WTC11 (cell line): ENCODE measurements at regions not wholly inside any gene's neighbourhood (a gene's known extent, or its start where the extent isn't known, plus 50 kb on each side); places are given as distances from the start of the nearest gene placed in this dataset.

Source experiments
- ATAC-seq: fragments of 200-7000 bp; cut with Tn5 transposase; 2 replicates; pipeline ENCODE4 v1.10.0; 2021; ENCODE audit warnings: mild to moderate bottlenecking, moderate library complexity
- CTCF ChIA-PET: fragments of 300-600 bp; sonication (Branson Sonifier 250); formaldehyde crosslinking; loops from one replicate; lab custom pipeline; 2021; ENCODE audit warnings: antibody characterized with exemption; lab: Charles Lee
- POLR2A ChIA-PET: fragments of 350-600 bp; sonication (Branson Sonifier 250); formaldehyde crosslinking; loops from one replicate; lab custom pipeline; 2021; ENCODE audit warnings: antibody characterized with exemption; lab: Charles Lee
- DNase-seq: peaks from one replicate; pipeline ENCODE4 v3.0.0; 2021; ENCODE audit warnings: low spot score
- H3K27ac Mint-ChIP-seq: 2 replicates; pipeline ENCODE4 v1.8.0; 2021; ENCODE audit warnings: mixed read lengths
- H3K27me3 Mint-ChIP-seq: 2 replicates; pipeline ENCODE4 v1.8.0; 2021; ENCODE audit warnings: low read depth, mild to moderate bottlenecking, moderate library complexity, mixed read lengths
- H3K36me3 Mint-ChIP-seq: 2 replicates; pipeline ENCODE4 v1.8.0; 2021; ENCODE audit warnings: mixed read lengths
- H3K4me1 Mint-ChIP-seq: 2 replicates; pipeline ENCODE4 v1.8.0; 2022; ENCODE audit warnings: mixed read lengths
- H3K4me3 Mint-ChIP-seq: 2 replicates; pipeline ENCODE4 v1.8.0; 2021; ENCODE audit warnings: mild to moderate bottlenecking, moderate library complexity, mixed read lengths
- H3K9me3 Mint-ChIP-seq: 2 replicates; pipeline ENCODE4 v1.8.0; 2021; ENCODE audit warnings: mixed read lengths
- ATF2 ChIP-seq: sonication (generic); formaldehyde crosslinking; IDR thresholded peaks from 2 replicates; pipeline ENCODE4 v1.8.1; 2022; ENCODE audit warnings: low read depth, missing genetic modification reagents, borderline replicate concordance
- CDX4 ChIP-seq: fragments of 250-450 bp; sonication (Bioruptor Pico); IDR thresholded peaks from 2 replicates; pipeline ENCODE4 v1.9.0; 2021; ENCODE audit warnings: moderate library complexity, mild to moderate bottlenecking, inconsistent platforms, borderline replicate concordance
- E2F1 ChIP-seq: sonication (generic); formaldehyde crosslinking; IDR thresholded peaks from 2 replicates; pipeline ENCODE4 v1.8.0; 2022; ENCODE audit warnings: mild to moderate bottlenecking, missing genetic modification reagents
- FOXK1 ChIP-seq: sonication (generic); formaldehyde crosslinking; IDR thresholded peaks from 2 replicates; pipeline ENCODE4 v1.8.0; 2022; ENCODE audit warnings: mild to moderate bottlenecking, moderate library complexity, missing genetic modification reagents
- FOXP1 ChIP-seq: sonication (generic); formaldehyde crosslinking; IDR thresholded peaks from 2 replicates; pipeline ENCODE4 v1.8.0; 2022; ENCODE audit warnings: missing genetic modification reagents, mild to moderate bottlenecking, moderate library complexity, borderline replicate concordance
- GABPB1 ChIP-seq: sonication (generic); formaldehyde crosslinking; IDR thresholded peaks from 2 replicates; pipeline ENCODE4 v1.8.1; 2023; ENCODE audit warnings: mild to moderate bottlenecking, missing genetic modification reagents
- IRF2 ChIP-seq: sonication (generic); formaldehyde crosslinking; IDR thresholded peaks from 2 replicates; pipeline ENCODE4 v1.8.0; 2022; ENCODE audit warnings: low read depth, missing genetic modification reagents, borderline replicate concordance
- JUN ChIP-seq: sonication (generic); formaldehyde crosslinking; IDR thresholded peaks from 2 replicates; pipeline ENCODE4 v1.8.0; 2023; ENCODE audit warnings: mild to moderate bottlenecking, missing genetic modification reagents
- MLX ChIP-seq: sonication (generic); formaldehyde crosslinking; IDR thresholded peaks from 2 replicates; pipeline ENCODE4 v1.8.1; 2023; ENCODE audit warnings: mild to moderate bottlenecking, missing genetic modification reagents, moderate library complexity
- OVOL2 ChIP-seq: fragments of 250-450 bp; sonication (Bioruptor Pico); IDR thresholded peaks from 2 replicates; pipeline ENCODE4 v1.9.0; 2021; ENCODE audit warnings: mild to moderate bottlenecking, borderline replicate concordance
- PRRX2 ChIP-seq: fragments of 250-450 bp; sonication (Bioruptor Pico); IDR thresholded peaks from 2 replicates; pipeline ENCODE4 v1.8.0; 2021; ENCODE audit warnings: mild to moderate bottlenecking
- SMAD4 ChIP-seq: sonication (generic); formaldehyde crosslinking; IDR thresholded peaks from 2 replicates; pipeline ENCODE4 v1.8.0; 2022; ENCODE audit warnings: mild to moderate bottlenecking, missing genetic modification reagents
- TEAD1 ChIP-seq: sonication (generic); formaldehyde crosslinking; IDR thresholded peaks from 2 replicates; pipeline ENCODE4 v1.8.0; 2022; ENCODE audit warnings: mild to moderate bottlenecking, missing genetic modification reagents
- ZNF512 ChIP-seq: sonication (generic); formaldehyde crosslinking; IDR thresholded peaks from 2 replicates; pipeline ENCODE4 v1.8.1; 2022; ENCODE audit warnings: missing genetic modification reagents, borderline replicate concordance
- TF ChIP-seq, protein P1 (sequence below): fragments of 250-450 bp; sonication (Bioruptor Pico); IDR thresholded peaks from 2 replicates; pipeline ENCODE4 v1.9.0; 2021; ENCODE audit warnings: mild to moderate bottlenecking
- TF ChIP-seq, protein P2 (sequence below): sonication (generic); formaldehyde crosslinking; IDR thresholded peaks from 2 replicates; pipeline ENCODE4 v1.8.0; 2023; ENCODE audit warnings: missing genetic modification reagents, mild to moderate bottlenecking, borderline replicate concordance

- TF ChIP-seq, protein P1, sequence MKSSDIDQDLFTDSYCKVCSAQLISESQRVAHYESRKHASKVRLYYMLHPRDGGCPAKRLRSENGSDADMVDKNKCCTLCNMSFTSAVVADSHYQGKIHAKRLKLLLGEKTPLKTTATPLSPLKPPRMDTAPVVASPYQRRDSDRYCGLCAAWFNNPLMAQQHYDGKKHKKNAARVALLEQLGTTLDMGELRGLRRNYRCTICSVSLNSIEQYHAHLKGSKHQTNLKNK, result no peak
- TF ChIP-seq OVOL2 (no peak), SMAD4 (no peak)
These were observed 328.3 kb downstream of the GPAT3 start (continued) for GRCh38 chr4:83864097-83864817.

GRCh38 chr4:83862471-83862870, 326.6 kb downstream of the GPAT3 start:
- CTCF ChIA-PET, result no interaction called here
- peaks cover 4% of the 10 kb centered on the region; the same call in 1 of the 2 replicates for H3K9me3 Mint-ChIP-seq
- peaks cover 36% of the 10 kb centered on the region for H3K4me1 Mint-ChIP-seq
- POLR2A ChIA-PET, result no interaction called here
- no peak for ATAC-seq
- no peak for DNase-seq
- no peaks in the 10 kb centered on the region for H3K36me3 Mint-ChIP-seq
- H3K4me3 Mint-ChIP-seq, result no peak overlapping the region
- TF ChIP-seq ZNF512 (CRISPR knock-in tag) (no peak), GABPB1 (CRISPR knock-in tag) (peak; percentile 71)
- no peak overlapping the region for H3K27ac Mint-ChIP-seq
- no peaks in the 10 kb centered on the region for H3K27me3 Mint-ChIP-seq

DNA sequence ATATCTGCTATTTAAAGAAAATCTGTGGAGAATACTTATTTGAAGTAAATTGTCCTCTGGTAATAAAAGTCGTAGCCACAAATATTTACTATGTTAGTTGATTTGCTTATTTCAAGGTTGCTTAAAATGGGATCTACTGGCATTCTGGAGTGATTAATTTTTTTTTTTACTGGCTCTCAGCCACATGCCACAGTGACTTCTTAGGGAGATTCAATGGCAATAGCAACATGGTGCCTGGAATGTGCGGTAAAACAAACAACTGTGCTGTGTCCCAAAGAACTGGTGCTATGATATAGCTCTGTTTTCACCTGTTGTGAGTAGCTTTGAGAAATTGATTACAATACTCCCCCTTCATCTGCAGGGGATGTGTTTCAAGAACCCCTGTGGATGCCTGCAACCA, 324.3 kb downstream of the GPAT3 start:
- H3K9me3 Mint-ChIP-seq, result peaks cover 4% of the 10 kb centered on the region; the same call in 1 of the 2 replicates
- CTCF ChIA-PET, result no interaction called here
- POLR2A ChIA-PET, result no interaction called here
- DNase-seq (no peak), ATAC-seq (peak; percentile 57)
- peaks cover 46% of the 10 kb centered on the region for H3K4me1 Mint-ChIP-seq
- no peaks in the 10 kb centered on the region for H3K36me3 Mint-ChIP-seq
- no peak overlapping the region; the same call in 1 of the 2 replicates for H3K27ac Mint-ChIP-seq
- no peak for TF ChIP-seq E2F1
- no peak overlapping the region for H3K4me3 Mint-ChIP-seq
- H3K27me3 Mint-ChIP-seq, result no peaks in the 10 kb centered on the region

DNA sequence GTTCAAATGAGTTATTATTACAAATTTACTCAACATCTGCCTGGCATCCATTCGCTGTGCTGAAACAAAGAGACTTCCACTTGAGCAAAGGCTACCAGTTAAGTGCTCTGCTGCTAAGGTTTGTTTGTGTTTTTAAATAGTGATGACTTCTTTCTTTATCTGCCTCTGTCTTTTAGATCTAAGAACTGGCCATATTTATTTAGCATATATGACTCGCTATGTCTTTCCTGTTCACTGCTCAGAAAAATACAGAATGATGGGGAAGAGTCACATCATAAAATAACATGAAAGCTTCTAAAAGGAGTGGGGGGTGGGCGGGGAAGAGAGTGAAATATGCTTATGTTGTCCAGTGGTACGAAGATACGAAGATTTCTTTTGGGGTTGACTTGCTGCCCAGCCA, 322.2 kb downstream of the GPAT3 start:
- POLR2A ChIA-PET, result no interaction called here
- no peak for TF ChIP-seq TEAD1 (CRISPR knock-in tag)
- TF ChIP-seq JUN (CRISPR knock-in tag), result no peak
- no peak for TF ChIP-seq OVOL2
- peaks cover 4% of the 10 kb centered on the region; the same call in 1 of the 2 replicates for H3K9me3 Mint-ChIP-seq
- no peaks in the 10 kb centered on the region for H3K27me3 Mint-ChIP-seq
- H3K36me3 Mint-ChIP-seq, result no peaks in the 10 kb centered on the region
- peak overlapping the region; percentile 23 for H3K27ac Mint-ChIP-seq
- H3K4me3 Mint-ChIP-seq, result no peak overlapping the region
- no peak for DNase-seq
- H3K4me1 Mint-ChIP-seq, result peaks cover 65% of the 10 kb centered on the region
- CTCF ChIA-PET, result interaction anchor here (0.6 kb wide), 1 partner anchor 27 kb away, joined by 4 read pairs; no protein-coding TSS in a partner anchor
- no peak for ATAC-seq

- H3K4me3 Mint-ChIP-seq, result no peak overlapping the region
- H3K27me3 Mint-ChIP-seq, result no peaks in the 10 kb centered on the region
- H3K9me3 Mint-ChIP-seq, result no peaks in the 10 kb centered on the region
- CTCF ChIA-PET, result no interaction called here
- no peak overlapping the region for H3K27ac Mint-ChIP-seq
- ATAC-seq (no peak), DNase-seq (no peak)
- peaks cover 89% of the 10 kb centered on the region for H3K4me1 Mint-ChIP-seq
- POLR2A ChIA-PET, result interaction anchor here (0.6 kb wide), 1 partner anchor 60 kb away, joined by 3 read pairs; no protein-coding TSS in a partner anchor
- H3K36me3 Mint-ChIP-seq, result no peaks in the 10 kb centered on the region
- TF ChIP-seq CDX4 (no peak), FOXP1 (CRISPR knock-in tag) (no peak), SMAD4 (no peak), PRRX2 (CRISPR knock-in tag) (no peak), FOXK1 (CRISPR knock-in tag) (no peak), MLX (CRISPR knock-in tag) (no peak), IRF2 (no peak), ATF2 (CRISPR knock-in tag) (no peak)
- TF ChIP-seq, protein P2, sequence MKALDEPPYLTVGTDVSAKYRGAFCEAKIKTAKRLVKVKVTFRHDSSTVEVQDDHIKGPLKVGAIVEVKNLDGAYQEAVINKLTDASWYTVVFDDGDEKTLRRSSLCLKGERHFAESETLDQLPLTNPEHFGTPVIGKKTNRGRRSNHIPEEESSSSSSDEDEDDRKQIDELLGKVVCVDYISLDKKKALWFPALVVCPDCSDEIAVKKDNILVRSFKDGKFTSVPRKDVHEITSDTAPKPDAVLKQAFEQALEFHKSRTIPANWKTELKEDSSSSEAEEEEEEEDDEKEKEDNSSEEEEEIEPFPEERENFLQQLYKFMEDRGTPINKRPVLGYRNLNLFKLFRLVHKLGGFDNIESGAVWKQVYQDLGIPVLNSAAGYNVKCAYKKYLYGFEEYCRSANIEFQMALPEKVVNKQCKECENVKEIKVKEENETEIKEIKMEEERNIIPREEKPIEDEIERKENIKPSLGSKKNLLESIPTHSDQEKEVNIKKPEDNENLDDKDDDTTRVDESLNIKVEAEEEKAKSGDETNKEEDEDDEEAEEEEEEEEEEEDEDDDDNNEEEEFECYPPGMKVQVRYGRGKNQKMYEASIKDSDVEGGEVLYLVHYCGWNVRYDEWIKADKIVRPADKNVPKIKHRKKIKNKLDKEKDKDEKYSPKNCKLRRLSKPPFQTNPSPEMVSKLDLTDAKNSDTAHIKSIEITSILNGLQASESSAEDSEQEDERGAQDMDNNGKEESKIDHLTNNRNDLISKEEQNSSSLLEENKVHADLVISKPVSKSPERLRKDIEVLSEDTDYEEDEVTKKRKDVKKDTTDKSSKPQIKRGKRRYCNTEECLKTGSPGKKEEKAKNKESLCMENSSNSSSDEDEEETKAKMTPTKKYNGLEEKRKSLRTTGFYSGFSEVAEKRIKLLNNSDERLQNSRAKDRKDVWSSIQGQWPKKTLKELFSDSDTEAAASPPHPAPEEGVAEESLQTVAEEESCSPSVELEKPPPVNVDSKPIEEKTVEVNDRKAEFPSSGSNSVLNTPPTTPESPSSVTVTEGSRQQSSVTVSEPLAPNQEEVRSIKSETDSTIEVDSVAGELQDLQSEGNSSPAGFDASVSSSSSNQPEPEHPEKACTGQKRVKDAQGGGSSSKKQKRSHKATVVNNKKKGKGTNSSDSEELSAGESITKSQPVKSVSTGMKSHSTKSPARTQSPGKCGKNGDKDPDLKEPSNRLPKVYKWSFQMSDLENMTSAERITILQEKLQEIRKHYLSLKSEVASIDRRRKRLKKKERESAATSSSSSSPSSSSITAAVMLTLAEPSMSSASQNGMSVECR (CRISPR knock-in tag), result no peak
These were observed 319.1 kb downstream of the GPAT3 start for GRCh38 chr4:83855044-83855443.
